Colonic mucosa (tissue), 4 donors: ENCODE measurements at regions not wholly inside any gene's neighbourhood (a gene's known extent, or its start where the extent isn't known, plus 50 kb on each side); places are given as distances from the start of the nearest gene placed in this dataset.

Experiments
- DNase-seq: peaks from one replicate; pipeline ENCODE4 v3.0.0-alpha.2; 2020
- H3K27ac ChIP-seq: fragments of 200-600 bp; one replicate; pipeline ENCODE4 v1.8.0; 2021
- H3K27me3 ChIP-seq: fragments of 200-600 bp; one replicate; pipeline ENCODE4 v1.8.0; 2021
- H3K36me3 ChIP-seq: fragments of 200-600 bp; one replicate; pipeline ENCODE4 v1.8.0; 2021
- H3K4me1 ChIP-seq: fragments of 200-600 bp; one replicate; pipeline ENCODE4 v1.8.0; 2021; ENCODE audit warnings: mild to moderate bottlenecking
- H3K4me3 ChIP-seq: fragments of 200-600 bp; one replicate; pipeline ENCODE4 v1.8.0; 2021
- H3K9ac ChIP-seq, 2 donors: one replicate each; pipeline ENCODE4 v1.7.0; 2013; ENCODE audit warnings: control low read depth in 2 of 2, low read depth in 2 of 2, low read length in 2 of 2
- H3K9me3 ChIP-seq: fragments of 200-600 bp; one replicate; pipeline ENCODE4 v1.8.0; 2021
- intact Hi-C: fragments of 100-400 bp; cut with DNase I; formaldehyde crosslinking; loops from one replicate; pipeline ENCODE4 v1.14.1; 2022
- TF ChIP-seq, protein P1 (sequence below): fragments of 200-600 bp; IDR thresholded peaks from one replicate; pipeline ENCODE4 v1.8.0; 2022; ENCODE audit warnings: antibody characterized with exemption, mild to moderate bottlenecking
- donor health status: healthy.
- donor health status: DM: no; HTN: no; CAD: no.
- donor health status: DM: no; HTN: no; CAD: no.

DNA sequence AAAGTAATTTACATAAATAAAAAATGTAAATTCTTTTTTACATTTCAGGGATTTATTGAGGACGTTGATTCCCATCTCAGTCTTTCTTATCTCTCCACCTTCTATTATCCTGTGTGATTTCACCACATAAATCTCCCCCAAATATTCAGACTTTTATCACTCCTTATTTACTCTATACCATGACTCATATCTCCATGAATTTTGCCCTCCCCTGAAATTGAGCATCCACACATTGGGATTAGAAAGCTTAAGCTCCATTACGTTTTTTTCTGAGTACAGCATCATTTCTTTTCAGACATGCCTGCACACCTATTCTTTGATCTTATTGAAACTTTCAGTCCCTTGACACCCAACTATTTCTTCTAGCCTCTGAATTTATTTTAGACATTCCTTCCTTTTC, 111.2 kb downstream of the IFI44 start:
- no peak for DNase-seq
- H3K4me3 ChIP-seq, result no peak overlapping the region
- H3K4me1 ChIP-seq, result no peaks in the 10 kb centered on the region
- H3K36me3 ChIP-seq, result no peaks in the 10 kb centered on the region
- no peak overlapping the region for H3K27ac ChIP-seq
- H3K9ac ChIP-seq, result no peak overlapping the region
- H3K9me3 ChIP-seq, result no peaks in the 10 kb centered on the region
- TF ChIP-seq, protein P1, sequence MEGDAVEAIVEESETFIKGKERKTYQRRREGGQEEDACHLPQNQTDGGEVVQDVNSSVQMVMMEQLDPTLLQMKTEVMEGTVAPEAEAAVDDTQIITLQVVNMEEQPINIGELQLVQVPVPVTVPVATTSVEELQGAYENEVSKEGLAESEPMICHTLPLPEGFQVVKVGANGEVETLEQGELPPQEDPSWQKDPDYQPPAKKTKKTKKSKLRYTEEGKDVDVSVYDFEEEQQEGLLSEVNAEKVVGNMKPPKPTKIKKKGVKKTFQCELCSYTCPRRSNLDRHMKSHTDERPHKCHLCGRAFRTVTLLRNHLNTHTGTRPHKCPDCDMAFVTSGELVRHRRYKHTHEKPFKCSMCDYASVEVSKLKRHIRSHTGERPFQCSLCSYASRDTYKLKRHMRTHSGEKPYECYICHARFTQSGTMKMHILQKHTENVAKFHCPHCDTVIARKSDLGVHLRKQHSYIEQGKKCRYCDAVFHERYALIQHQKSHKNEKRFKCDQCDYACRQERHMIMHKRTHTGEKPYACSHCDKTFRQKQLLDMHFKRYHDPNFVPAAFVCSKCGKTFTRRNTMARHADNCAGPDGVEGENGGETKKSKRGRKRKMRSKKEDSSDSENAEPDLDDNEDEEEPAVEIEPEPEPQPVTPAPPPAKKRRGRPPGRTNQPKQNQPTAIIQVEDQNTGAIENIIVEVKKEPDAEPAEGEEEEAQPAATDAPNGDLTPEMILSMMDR, result no peak
- H3K27me3 ChIP-seq, result no peaks in the 10 kb centered on the region
- intact Hi-C loops, result no loop called here

DNA sequence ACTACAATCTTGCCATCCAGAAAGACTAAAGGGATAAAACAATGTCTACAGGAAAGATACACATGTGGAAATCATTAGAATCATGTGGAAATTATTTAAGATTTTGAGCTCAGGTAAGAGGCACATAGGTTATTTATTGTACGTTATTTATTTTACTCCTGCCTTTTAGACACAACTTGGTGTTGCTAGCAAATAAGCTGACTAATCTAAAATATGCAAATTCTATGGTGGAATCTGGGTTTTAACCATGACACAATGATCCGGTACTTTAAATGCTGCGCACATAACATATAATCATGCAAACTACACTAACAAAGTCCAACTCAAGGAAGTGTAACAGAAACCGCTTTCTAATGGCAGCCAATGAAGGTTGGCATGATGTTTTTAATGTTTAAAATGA, 112.5 kb downstream of the IFI44 start:
- Histone ChIP-seq H3K36me3 (no peaks in the 10 kb centered on the region), H3K27ac (no peak overlapping the region), H3K27me3 (no peaks in the 10 kb centered on the region), H3K4me3 (no peak overlapping the region), H3K4me1 (no peaks in the 10 kb centered on the region), H3K9ac (no peak overlapping the region), H3K9me3 (no peaks in the 10 kb centered on the region)
- no peak for DNase-seq
- intact Hi-C loops, result no loop called here
- TF ChIP-seq, protein P1, result no peak

DNA sequence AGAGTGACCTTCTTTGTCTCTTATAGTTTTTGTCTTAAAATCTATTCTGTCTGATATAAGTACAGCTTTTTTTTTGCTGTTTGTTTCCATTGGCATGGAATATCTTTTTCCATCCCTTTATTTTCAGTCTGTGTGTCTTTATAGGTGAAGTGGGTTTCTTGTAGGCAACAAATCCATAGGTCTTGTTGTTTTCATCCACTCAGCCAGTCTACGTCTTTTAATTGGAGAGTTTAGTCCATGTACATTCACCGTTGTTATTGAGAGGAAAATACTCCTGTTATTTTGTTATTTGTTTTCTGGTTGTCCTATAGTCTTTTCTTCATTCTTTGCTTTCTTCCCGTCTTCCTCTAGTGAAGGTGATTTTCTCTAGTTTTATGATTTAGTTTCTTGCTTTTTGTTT, 115.9 kb downstream of the IFI44 start:
- Histone ChIP-seq H3K4me1 (no peaks in the 10 kb centered on the region), H3K9ac (no peak overlapping the region), H3K4me3 (no peak overlapping the region), H3K9me3 (no peaks in the 10 kb centered on the region), H3K27me3 (no peaks in the 10 kb centered on the region), H3K27ac (no peak overlapping the region), H3K36me3 (no peaks in the 10 kb centered on the region)
- TF ChIP-seq, protein P1, result no peak
- intact Hi-C loops, result no loop called here
- DNase-seq, result no peak

DNA sequence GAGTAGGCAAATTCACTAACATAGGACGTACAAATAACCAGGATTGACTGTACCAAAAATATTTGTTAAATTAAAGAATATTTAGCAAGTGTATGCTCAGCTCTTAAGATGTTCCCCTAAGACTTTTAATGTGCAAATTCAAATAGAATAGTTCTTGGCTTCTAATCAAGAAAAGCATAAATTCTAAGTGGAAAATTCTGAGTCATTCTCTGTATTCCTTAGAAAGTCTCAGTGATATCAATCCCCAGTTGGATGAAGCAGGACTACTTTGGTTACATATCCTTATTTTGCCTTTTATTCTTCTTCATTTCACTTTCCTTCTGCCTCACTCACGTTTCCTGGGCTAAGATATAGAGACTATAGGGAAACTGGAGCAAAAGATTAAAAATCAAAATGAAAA, 130.2 kb downstream of the IFI44 start:
- intact Hi-C loops, result no loop called here
- H3K4me3 ChIP-seq, result no peak overlapping the region
- H3K27ac ChIP-seq, result no peak overlapping the region
- DNase-seq, result no peak
- no peak overlapping the region for H3K9ac ChIP-seq
- TF ChIP-seq, protein P1, result no peak
- H3K9me3 ChIP-seq, result no peaks in the 10 kb centered on the region
- H3K4me1 ChIP-seq, result no peaks in the 10 kb centered on the region
- no peaks in the 10 kb centered on the region for H3K27me3 ChIP-seq
- no peaks in the 10 kb centered on the region for H3K36me3 ChIP-seq

DNA sequence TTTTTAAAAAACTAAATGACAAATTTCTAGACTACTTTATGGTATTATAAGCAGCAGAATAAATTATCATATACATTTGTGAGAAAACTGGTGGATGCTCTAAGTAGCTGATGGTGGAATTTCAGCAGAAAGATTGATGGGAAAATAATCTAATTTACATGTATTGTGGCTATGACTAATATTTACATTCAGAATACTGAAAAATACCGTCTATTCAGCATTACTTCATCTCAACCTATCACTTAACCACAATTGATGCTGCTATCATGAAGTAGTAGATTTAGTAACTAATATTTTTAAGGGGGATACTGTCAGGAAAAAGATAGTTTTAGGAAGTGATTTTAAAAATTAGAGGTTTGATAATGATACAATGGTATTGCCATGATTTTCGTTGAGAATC, 137.9 kb downstream of the IFI44 start:
- Histone ChIP-seq H3K4me3 (no peak overlapping the region), H3K27me3 (no peaks in the 10 kb centered on the region), H3K27ac (no peak overlapping the region), H3K9me3 (no peaks in the 10 kb centered on the region), H3K36me3 (no peaks in the 10 kb centered on the region), H3K9ac (no peak overlapping the region), H3K4me1 (no peaks in the 10 kb centered on the region)
- DNase-seq, result no peak
- intact Hi-C loops, result no loop called here
- TF ChIP-seq, protein P1, result no peak

DNA sequence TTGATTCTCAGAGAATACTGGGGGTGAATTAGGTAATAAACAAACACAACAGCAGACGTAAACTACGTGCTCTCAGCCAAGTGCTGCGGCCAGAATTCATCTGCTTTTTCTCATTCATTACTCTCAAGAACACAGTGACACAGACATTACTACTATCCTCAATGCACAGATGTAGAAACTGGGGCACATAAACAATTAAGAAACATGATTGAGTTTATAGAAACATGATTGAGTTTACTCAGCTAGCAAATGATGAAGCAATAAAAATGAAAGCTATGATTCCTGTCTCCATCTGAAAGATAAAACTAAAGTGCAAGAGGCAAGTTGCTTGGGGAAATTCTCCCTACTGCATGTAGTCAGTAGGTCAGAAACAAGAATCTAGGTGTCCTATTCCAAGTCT, 140.5 kb downstream of the IFI44 start:
- intact Hi-C loops, result no loop called here
- DNase-seq, result no peak

More for the DNA sequence above, 140.5 kb downstream of the IFI44 start:
- Histone ChIP-seq H3K4me3 (no peak overlapping the region), H3K9me3 (no peaks in the 10 kb centered on the region), H3K27me3 (no peaks in the 10 kb centered on the region), H3K9ac (no peak overlapping the region), H3K4me1 (no peaks in the 10 kb centered on the region), H3K36me3 (no peaks in the 10 kb centered on the region), H3K27ac (no peak overlapping the region)
- TF ChIP-seq, protein P1, result no peak
